Head of caudate nucleus (tissue), 42 donors: ENCODE measurements at regions not wholly inside any gene's neighbourhood (a gene's known extent, or its start where the extent isn't known, plus 50 kb on each side); places are given as distances from the start of the nearest gene placed in this dataset.
"Not testable (repeated sequence)": the region's sequence is repeated elsewhere in the genome, so short reads cannot be mapped to it uniquely, and the experiment has no call there.

ENCODE experiments used
- DNase-seq, 42 donors: peaks; one replicate each; pipeline versions ENCODE4 v3.0.0 to v3.0.0-alpha.2; 2020 to 2021; ENCODE audit warnings: mixed read lengths in 7 of 42
- intact Hi-C: fragments of 100-400 bp; cut with DNase I; formaldehyde crosslinking; loops from one replicate; pipeline ENCODE4 v1.15.0; 2022

GRCh38 chr5:166279828-166280227 lies 2011.6 kb upstream of the WWC1 start:
- intact Hi-C loops: no loop called here
- no peak for DNase-seq

DNA sequence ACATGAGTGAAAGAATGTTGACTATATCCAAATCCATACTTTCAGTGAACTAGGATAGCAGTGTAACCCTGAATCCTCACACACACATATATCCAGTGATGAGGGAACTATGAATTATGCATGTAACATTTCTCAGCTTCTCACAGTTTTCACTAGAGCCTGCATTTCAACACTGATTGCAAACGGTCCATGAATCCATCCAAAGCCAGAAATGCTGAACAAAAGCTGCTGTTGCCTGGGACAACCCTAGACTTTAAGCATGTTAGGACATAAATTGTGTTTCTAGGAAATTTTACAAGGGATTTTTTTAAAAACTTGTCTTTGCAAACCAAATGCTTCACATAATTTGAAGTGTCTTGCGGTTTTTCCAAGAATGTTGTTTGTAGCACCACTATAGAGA lies 2010.0 kb upstream of the WWC1 start:
- DNase-seq: no peak

GRCh38 chr5:166282939-166283338 lies 2008.5 kb upstream of the WWC1 start:
- intact Hi-C loops: no loop called here
- DNase-seq: no peak

More for the DNA sequence above, 2010.0 kb upstream of the WWC1 start:
- intact Hi-C loops: no loop called here

DNA sequence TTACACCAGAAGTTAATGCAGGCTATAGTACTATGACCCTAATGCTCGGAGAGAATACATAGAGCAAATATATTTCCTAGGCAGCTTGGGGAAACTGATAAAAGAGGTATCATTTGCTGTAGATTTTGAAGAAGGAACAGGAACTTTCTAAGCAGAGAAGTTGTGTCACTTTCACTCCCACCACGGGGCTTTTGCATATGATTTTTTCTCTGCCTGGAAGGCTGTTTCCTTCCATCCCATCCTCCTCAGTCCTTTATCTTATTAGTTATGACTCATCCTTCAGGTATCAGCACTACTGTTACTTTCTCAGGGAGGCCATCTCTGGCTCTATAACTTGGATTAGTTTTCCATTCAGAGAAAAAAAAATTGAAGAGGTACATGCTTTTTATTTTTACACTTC lies 2006.1 kb upstream of the WWC1 start:
- intact Hi-C loops: no loop called here
- DNase-seq: no peak

DNA sequence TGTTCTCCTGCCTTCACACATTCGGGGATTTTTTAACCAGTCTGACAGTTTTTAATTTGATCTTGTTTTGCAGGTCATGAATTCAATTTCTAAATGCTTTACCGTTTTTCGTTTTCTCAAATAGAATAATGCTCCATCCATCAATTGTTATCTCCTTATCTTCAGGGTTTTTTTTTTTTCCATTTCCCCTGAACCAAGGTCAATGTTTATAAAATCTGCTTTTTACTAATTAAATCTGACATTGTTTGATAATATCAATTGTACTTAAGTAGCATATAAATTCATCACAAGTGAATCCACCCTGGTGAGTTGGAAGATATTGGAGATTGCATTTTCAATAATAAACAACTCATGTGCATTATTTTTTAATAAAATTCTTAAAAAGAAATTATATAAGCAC lies 2004.6 kb upstream of the WWC1 start:
- intact Hi-C loops: no loop called here

GRCh38 chr5:166287866-166288265 lies 2003.6 kb upstream of the WWC1 start:
- intact Hi-C loops: no loop called here
- DNase-seq: no peak

More for the DNA sequence above, 2004.6 kb upstream of the WWC1 start:
- DNase-seq: no peak

DNA sequence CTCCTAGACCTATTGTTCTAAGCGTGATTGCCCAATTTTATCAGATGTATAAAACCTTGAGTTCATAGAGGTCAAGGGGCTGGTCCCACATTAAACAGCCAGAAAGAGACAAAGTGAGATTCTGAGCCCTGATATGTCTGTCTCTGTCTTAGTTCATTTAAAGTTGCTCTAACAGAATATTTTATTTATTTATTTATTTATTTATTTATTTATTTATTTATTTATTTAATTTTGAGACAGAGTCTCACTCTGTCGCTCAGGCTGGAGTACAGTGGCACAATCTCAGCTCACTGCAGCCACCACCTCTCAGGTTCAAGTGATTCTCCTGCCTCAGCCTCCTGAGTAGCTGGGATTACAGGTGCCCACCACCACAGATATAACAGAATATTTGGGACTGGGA lies 1999.6 kb upstream of the WWC1 start:
- intact Hi-C loops, DNase-seq: not testable (repeated sequence)

DNA sequence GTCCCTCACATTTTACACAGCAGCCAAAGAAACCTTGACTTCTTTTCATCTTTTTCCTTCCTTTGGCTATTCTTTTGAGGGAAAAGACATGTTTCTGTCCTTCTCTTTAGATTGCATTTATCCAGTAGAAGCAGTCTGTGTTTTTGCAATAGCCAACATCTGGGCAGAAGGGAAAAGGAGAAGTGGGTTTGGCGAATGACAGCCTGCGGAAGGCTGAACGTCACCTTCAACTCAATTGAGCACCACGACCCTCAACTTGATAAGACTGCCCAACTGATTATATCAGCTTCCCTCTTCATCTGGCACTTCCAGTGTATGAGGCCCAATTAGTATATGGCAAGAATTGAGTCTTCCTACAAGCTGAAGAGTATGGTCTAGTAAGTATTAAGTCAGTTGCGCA lies 1997.6 kb upstream of the WWC1 start:
- no peak for DNase-seq
- intact Hi-C loops: no loop called here

- no peak for DNase-seq
- intact Hi-C loops: no loop called here
These were observed 1989.3 kb upstream of the WWC1 start for GRCh38 chr5:166302166-166302565.

- no peak for DNase-seq
- intact Hi-C loops: no loop called here
These were observed 1974.0 kb upstream of the WWC1 start for GRCh38 chr5:166317425-166317824.

DNA sequence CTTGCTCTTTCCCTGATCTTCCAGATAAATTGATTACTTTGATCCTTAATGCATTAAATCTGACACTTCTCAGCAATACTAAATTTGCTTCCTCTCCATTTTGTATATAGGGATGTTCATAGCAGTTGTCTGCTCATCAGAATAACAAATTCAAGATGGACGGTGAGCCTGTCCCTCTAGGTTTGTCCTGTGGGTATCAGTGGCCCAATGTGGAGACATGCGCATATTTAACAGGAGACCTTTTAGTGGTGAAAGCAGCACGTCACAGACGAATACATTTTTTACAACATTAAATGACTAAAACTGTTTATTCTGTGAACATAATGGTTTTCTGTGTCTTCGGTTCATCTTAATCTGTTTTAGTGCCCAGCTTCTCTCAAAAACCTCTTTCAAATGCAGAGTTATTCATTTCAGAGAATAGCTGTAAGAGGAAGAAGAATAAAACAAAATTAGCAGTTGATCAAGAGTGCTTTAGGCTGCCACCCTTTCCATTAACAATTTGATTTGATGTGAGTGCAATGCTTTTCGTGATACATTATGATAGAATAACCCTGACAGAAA lies 1970.4 kb upstream of the WWC1 start:
- intact Hi-C loops: no loop called here
- no peak for DNase-seq

- no peak for DNase-seq
- intact Hi-C loops: no loop called here
These were observed 1967.1 kb upstream of the WWC1 start for GRCh38 chr5:166324372-166324771.

DNA sequence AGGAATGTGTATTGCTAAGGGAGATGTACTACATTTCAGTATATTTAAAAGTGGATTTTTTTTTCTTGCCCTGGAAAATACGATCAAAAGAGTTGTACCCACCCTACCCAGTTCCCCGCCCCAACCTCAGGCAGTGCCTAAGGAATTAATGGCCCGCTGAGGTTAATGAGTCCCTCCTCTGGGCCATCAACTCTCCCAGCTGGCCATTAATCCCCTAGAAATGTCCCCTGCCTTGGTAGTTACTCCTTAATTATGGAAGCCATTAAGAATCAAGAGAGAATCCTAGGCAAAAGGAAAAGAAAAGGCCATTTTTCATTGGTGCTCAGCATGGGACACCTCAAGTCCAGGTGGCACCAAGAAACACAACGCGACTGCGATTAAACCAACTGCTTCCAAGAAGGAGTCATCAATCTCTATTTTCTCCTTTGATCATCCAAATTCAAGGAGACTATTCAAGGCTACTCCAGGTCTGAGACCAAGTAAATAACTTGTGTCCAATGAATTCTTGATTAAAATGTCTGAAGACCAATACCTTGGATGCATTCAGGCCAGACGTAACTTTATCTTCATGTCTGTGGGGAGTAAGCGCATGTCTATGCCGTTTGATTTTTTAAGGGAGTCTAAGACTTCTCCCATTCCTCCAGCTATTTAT lies 1962.2 kb upstream of the WWC1 start:
- intact Hi-C loops: no loop called here
- no peak for DNase-seq

DNA sequence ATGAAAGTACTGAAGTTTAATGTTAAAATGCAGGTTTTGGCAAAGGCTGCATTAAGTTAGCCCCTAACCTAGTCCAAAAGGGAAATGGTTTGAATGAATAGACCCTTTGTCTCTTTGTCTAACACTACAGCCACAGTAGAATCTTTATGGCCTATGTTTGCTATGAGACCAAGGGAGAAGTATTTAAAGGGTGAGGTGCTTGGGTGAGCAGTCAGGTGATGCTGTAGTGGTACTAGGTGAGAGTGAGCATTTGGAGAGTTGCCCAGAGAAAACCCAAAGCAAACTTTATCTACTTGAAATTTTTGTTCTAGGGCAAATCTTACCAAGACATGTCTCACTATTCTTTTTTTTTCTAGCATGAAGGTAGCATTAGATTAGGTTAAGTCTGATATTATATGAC lies 1961.4 kb upstream of the WWC1 start:
- intact Hi-C loops: no loop called here
- no peak for DNase-seq

DNA sequence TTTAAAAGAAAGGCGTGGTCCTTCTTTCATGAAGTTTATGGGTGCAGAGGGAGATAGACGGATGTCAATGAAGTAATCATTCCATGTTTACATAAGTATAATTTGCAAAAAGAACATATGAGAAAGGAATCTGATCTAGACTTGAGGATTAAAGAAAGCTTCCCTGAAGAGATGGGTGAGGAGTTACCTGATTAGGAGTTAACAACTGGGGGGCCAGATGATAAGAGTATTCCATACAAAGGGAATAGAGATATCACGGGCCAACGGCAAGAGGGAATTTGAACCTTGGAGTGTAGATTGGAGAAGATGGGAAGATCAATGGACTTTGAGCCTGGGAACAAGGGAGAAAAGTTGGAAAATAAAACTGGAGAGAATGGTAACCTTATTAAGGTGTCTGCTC lies 1959.9 kb upstream of the WWC1 start:
- intact Hi-C loops: no loop called here
- no peak for DNase-seq

DNA sequence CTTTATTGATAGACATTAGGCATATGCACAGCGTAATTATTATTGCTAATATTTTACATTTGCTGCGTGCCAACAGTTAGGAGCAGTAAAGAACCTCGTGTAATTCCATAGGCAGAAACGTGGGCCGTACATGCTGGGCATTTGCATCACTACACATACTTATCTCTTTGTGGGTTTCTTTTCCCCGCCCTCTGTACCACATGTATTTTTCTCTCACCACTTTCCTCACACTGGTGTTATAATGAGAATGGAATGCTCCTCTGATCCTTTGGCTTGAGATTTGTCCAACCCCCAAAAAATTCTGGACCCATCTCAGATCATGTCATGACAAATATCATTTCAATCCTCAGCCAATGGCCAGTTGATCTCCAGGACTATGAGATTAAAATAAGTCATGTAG lies 1952.6 kb upstream of the WWC1 start:
- no peak for DNase-seq
- intact Hi-C loops: no loop called here

DNA sequence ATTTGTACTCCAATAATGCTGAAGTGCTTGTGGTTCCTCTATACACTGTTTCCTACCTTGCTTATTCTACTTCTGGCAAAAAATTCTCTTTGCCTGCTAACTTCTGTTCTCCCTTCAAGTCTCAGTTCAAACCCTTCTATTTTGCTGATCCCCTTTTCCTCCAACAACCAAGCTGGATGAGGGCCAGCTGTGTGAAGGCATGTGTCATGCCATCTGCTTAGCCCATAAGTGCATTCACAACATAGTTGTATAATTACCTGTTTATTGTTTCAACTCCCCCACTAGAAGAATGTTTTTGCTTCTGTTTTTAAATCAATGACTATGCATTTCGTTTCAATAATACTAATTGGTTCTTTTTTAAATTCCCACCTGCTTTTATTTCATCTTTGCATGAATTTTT lies 1951.4 kb upstream of the WWC1 start:
- no peak for DNase-seq
- intact Hi-C loops: no loop called here

DNA sequence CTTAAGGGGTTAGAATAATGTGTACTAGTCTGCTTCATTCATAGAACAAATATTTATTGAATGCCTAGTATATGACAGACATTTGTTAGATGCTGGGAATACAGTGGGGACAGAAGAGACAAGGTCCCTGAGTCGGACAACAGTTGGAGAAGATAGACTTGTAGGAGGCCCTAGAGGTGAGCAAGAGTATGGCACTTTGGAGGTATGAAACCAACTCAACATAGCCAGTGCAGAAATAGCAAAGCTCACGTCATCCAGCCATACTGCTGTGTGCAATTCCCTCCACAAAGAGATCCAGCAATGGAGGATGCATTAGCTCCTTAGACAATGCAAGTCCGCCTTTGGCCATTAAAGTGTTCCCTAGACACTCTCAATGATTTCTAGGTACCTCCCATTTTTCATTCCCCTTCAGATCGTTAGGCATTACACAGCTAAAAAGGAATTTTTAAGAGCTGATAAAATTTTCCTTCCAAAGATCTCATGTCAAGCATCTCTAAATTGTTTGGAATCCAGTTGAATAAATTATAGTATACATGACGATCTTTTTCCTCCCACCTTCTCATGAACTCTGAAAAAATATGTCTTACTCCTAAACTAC lies 1949.6 kb upstream of the WWC1 start:
- intact Hi-C loops: no loop called here
- DNase-seq: no peak

DNA sequence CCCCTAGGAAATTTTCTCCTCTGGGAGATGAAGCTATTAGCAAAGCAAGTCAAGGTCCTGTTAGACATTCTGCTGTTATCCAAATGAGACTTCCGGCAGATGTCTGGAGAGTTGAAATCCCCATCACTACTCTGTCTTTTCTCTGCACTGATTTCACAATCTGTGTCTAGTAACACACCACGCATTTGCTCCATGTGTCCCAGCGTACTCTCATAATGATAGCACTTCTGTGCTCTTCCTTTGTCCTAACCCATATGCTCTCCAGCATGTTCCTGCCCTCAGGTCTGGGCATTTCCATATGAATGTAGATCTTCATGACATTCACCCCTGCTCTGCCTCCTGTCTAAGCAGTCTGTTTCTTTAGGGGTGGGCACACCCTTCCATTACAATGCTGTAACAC lies 1949.0 kb upstream of the WWC1 start:
- intact Hi-C loops: no loop called here
- no peak for DNase-seq

DNA sequence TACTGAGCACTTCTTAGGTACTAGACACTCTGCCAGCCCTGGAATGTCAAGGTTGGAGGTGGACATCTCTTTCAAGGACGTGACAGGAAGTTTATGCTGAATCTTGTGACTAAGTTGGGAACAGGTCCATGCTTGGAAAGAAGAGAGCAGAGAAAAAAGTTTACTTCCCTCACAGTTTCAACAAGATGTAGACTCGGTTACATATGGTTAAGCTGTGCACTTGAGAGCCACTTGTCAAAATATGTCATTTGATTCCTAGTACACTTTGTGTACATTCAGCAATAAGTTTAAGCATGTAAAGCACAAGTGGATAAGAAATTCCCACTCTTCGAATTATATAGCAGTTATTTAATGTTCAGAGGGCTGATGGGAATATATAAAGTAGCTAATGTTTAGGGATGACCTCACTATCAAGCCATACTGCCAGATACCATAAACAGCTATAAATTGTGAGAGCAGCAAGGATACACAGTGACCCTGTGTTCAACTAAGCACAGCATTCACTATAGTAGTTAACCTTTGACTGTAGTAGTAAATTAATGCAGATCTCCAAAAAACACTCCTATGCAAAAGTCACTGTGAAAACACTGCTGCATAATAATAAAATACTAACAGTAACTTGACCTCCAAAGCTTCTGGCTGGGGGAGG lies 1944.6 kb upstream of the WWC1 start:
- DNase-seq: no peak
- intact Hi-C loops: no loop called here

DNA sequence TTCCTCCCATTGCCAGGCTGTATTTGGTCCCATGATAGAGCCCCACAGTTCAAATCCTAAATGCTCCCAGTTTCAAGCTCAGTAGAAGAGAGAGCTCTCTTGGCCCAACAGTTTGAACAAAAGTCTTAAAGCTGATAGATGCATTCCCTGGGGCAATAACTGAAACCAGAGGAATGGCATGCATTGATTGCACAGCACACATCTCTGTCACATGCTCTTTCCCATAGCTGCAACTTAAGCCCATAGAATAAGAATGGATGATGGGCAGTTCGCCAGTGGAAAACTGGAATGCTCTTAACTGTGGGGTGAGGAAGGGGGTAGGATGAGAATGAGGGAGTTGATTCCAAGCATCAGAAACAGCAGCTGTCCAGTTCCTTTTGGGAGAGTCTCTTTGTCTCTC lies 1942.4 kb upstream of the WWC1 start:
- no peak for DNase-seq

More for the DNA sequence above, 1942.4 kb upstream of the WWC1 start:
- intact Hi-C loops: no loop called here
